IgD-negative memory B cell (primary cell): ENCODE measurements at regions not wholly inside any gene's neighbourhood (a gene's known extent, or its start where the extent isn't known, plus 50 kb on each side); places are given as distances from the start of the nearest gene placed in this dataset.

Experiments
- H3K27ac Mint-ChIP-seq, 3 donors: one replicate each; pipeline ENCODE4 v1.8.0; 2020 to 2022; ENCODE audit warnings: mild to moderate bottlenecking in 3 of 3, mixed read lengths in 3 of 3, moderate library complexity in 1 of 3
- H3K27me3 Mint-ChIP-seq: one replicate; pipeline ENCODE4 v1.8.0; 2021; ENCODE audit warnings: mixed read lengths
- H3K36me3 Mint-ChIP-seq: one replicate; pipeline ENCODE4 v1.8.0; 2020; ENCODE audit warnings: mild to moderate bottlenecking, mixed read lengths
- H3K4me1 Mint-ChIP-seq, 3 donors: one replicate each; pipeline ENCODE4 v1.8.0; 2020 to 2022; ENCODE audit warnings: mixed read lengths in 3 of 3, mild to moderate bottlenecking in 1 of 3
- H3K4me3 Mint-ChIP-seq, 4 donors: one replicate each; pipeline ENCODE4 v1.8.0; 2020 to 2022; ENCODE audit warnings: mild to moderate bottlenecking in 4 of 4, mixed read lengths in 4 of 4, moderate library complexity in 3 of 4
- H3K9me3 Mint-ChIP-seq, 3 donors: one replicate each; pipeline ENCODE4 v1.8.0; 2020 to 2021; ENCODE audit warnings: mixed read lengths in 3 of 3, mild to moderate bottlenecking in 1 of 3

DNA sequence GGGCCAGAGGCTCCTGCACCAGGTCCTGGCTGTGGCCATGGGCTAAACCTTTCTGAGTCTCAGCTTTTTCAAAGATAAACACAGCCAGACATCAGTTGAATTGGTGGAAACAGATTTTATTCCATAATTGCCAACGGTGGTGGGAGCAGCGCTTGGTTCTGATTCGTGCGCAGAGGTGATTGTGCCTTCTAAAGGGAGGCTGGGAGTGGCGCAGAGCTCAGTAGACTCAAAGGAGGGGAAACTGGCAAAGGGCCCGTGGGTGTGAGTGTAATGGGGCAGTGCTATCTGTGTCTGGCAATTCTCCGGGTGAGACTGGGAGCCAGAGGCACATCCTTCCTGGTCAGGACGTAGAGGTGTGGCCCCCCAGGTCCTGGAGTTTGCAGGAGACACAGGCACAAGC is 169.4 kb upstream of the PPP1R26 start:
- Mint-ChIP-seq H3K27ac (no peak overlapping the region), H3K4me3 (no peak overlapping the region), H3K4me1 (peaks cover 0 to 2% (median 0%) of the 10 kb centered on the region in 3 donors), H3K36me3 (no peaks in the 10 kb centered on the region), H3K9me3 (peaks cover 7 to 19% (median 14%) of the 10 kb centered on the region in 3 donors), H3K27me3 (peaks cover 13% of the 10 kb centered on the region)

DNA sequence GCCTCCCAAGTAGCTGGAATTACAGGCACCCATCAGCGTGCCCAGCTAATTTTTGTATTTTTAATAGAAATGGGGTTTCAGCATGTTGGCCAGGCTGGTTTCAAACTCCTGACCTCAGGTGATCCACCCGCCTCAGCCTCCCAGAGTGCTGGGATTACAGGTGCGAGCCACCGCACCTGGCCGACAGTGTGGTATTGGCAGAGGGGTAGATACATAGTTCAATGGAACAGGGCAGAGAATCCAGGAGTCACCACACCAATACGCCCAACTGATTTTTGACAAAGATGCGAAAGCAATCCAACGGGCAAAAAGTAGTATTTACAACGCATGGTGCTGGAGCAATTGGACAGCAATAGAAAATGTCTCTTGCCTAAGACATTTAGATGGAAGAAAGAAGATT is 164.0 kb upstream of the PPP1R26 start:
- H3K27me3 Mint-ChIP-seq: peaks cover 6% of the 10 kb centered on the region
- H3K4me3 Mint-ChIP-seq: no peak overlapping the region
- no peak overlapping the region for H3K27ac Mint-ChIP-seq
- peaks cover 7 to 17% (median 16%) of the 10 kb centered on the region in 3 donors for H3K9me3 Mint-ChIP-seq
- no peaks in the 10 kb centered on the region for H3K36me3 Mint-ChIP-seq
- H3K4me1 Mint-ChIP-seq: no peaks in the 10 kb centered on the region

GRCh38 chr9:135320331-135320730 is 159.3 kb upstream of the PPP1R26 start:
- Mint-ChIP-seq H3K9me3 (peaks cover 0 to 5% (median 3%) of the 10 kb centered on the region in 3 donors), H3K4me1 (no peaks in the 10 kb centered on the region), H3K27me3 (no peaks in the 10 kb centered on the region), H3K4me3 (no peak overlapping the region), H3K36me3 (no peaks in the 10 kb centered on the region), H3K27ac (no peak overlapping the region)

GRCh38 chr9:135320943-135321342 is 158.6 kb upstream of the PPP1R26 start:
- Mint-ChIP-seq H3K4me1 (no peaks in the 10 kb centered on the region), H3K27ac (no peak overlapping the region), H3K36me3 (no peaks in the 10 kb centered on the region), H3K9me3 (peaks cover 0 to 5% (median 3%) of the 10 kb centered on the region in 3 donors), H3K4me3 (no peak overlapping the region), H3K27me3 (no peaks in the 10 kb centered on the region)

DNA sequence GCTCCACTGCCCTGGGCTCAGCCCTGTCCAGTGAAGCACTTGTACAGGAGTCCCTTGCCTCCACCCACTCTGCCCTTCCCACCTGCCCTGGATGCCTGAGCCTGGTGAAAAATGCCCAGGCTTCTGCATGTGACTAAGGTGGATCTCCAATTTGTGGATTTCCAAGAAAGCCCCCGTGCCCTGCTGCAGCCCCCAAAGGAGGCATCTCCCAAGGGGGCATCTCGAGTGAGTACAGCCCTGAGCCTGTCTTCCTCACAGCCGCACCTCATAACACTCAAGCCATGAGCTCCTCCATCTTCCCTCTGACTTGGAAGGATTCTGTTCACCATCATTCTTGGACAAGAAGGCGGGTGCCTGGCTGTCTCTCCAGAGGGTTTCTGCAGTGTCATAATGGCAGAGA is 158.0 kb upstream of the PPP1R26 start:
- no peak overlapping the region for H3K4me3 Mint-ChIP-seq
- H3K27me3 Mint-ChIP-seq: no peaks in the 10 kb centered on the region
- no peaks in the 10 kb centered on the region for H3K4me1 Mint-ChIP-seq
- no peak overlapping the region for H3K27ac Mint-ChIP-seq
- H3K9me3 Mint-ChIP-seq: peaks cover 0 to 5% (median 3%) of the 10 kb centered on the region in 3 donors
- H3K36me3 Mint-ChIP-seq: no peaks in the 10 kb centered on the region

DNA sequence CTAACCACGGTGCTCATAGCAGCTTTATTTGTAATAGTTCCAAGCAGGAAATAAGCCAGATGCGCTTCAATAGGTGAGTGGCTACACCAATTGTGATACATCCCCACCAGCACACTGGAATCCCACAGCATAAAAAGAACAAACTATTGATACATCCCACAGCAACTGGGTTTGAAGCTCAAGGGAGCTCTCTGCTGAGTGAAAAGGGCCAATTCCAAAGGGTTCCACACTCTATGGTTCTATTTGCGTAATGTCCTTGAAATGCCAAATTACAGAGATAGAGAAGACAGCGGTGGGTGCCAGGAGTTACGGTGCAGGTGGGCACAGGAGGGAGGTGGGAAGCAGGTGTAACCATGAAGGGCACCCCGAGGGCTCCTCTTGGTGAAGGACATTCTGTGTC is 155.3 kb upstream of the PPP1R26 start:
- no peak overlapping the region for H3K4me3 Mint-ChIP-seq
- no peaks in the 10 kb centered on the region for H3K27me3 Mint-ChIP-seq
- H3K36me3 Mint-ChIP-seq: no peaks in the 10 kb centered on the region
- peaks cover 0 to 5% (median 3%) of the 10 kb centered on the region in 3 donors for H3K9me3 Mint-ChIP-seq
- H3K4me1 Mint-ChIP-seq: no peaks in the 10 kb centered on the region
- H3K27ac Mint-ChIP-seq: no peak overlapping the region

- Mint-ChIP-seq H3K4me3 (no peak overlapping the region), H3K27ac (no peak overlapping the region), H3K36me3 (no peaks in the 10 kb centered on the region), H3K9me3 (peaks cover 0 to 6% (median 2%) of the 10 kb centered on the region in 3 donors), H3K4me1 (no peaks in the 10 kb centered on the region), H3K27me3 (no peaks in the 10 kb centered on the region)
These were observed 153.4 kb upstream of the PPP1R26 start for GRCh38 chr9:135326141-135326540.

- Mint-ChIP-seq H3K27ac (no peak overlapping the region), H3K4me1 (no peaks in the 10 kb centered on the region), H3K9me3 (peaks cover 0 to 6% (median 2%) of the 10 kb centered on the region in 3 donors), H3K36me3 (no peaks in the 10 kb centered on the region), H3K27me3 (no peaks in the 10 kb centered on the region), H3K4me3 (no peak overlapping the region)
These were observed 152.9 kb upstream of the PPP1R26 start for GRCh38 chr9:135326633-135327152.

DNA sequence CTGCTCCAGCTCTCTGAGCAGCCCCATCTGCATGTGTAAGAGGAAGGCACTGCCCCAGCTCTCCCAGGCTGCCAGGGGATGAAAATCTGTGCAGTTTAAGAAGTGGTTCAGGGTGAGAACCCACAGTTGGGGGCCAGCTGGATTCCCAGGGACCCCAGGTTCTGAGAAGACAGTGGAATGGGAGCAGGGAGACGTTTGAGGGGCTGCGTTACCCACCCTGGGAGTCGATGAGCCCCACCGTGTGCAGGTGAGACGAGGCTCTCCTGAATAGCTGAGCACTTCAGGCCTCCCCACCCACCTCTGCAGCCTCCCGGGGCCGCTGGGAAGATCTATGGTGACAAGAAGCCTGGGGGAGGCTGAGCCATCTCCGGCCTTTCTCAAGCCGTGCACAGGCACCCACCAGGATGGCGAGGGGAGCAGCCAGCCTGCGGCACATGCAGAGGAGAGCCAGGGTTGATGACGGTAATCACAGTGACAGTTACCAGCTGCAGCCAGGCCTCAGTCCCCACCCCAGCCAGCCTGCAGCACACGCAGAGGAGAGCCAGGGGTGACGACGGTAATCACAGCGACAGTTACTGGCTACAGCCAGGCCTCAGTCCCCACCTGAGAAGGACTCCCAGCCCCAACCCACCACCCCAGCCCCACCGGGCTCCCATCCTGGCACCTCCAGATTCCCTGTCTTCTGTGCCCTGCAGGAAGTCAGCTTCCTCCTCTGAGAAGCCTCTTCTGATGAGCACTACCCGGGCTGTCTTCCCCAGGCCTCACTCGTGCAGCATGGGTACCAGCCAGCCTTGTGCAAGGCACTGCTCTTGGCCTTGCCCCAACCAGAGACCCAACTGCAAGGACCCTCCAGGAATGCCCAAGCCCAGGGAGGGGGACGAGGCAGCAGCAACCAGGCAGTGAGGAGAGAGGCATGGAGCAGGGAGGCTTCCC is 150.8 kb upstream of the PPP1R26 start:
- Mint-ChIP-seq H3K4me1 (no peaks in the 10 kb centered on the region), H3K4me3 (no peak overlapping the region), H3K9me3 (peaks cover 0 to 6% (median 0%) of the 10 kb centered on the region in 3 donors), H3K36me3 (no peaks in the 10 kb centered on the region), H3K27me3 (no peaks in the 10 kb centered on the region), H3K27ac (no peak overlapping the region)

DNA sequence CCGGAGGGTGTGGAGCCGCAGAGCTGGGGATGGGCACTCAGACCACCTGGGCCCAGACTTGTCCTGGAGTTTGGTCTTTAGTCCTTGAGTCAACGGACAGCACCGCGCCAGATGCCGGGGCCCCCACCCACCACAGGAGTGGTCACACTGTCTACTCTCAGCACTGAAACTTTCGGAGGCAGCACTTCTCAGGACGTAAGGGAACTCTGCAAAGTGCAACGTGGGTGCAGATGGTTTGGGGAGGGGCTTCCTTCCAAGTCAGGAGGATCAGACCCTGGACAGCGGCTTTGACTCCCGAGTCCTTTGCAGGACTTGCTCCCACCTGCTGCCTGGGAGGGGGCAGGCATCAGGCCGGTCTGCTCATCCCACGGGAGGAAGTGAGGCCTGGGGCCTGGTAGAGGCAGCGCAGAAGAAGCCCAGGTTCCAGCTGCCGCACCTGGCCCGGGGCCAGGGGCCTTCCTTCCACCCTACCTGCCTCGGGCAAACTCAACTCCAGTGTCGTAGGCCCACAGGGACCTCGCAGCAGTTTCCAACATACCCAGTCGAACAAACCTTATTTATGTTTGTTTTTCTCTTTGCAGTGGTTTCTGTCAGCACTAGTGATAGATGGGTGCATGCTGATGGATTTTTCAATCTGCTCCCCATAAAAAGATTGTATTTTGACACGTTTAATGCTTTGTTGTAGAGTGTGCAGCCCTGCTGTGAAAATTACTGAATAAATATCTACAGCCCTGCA is 149.8 kb upstream of the PPP1R26 start:
- H3K9me3 Mint-ChIP-seq: peaks cover 0 to 3% (median 0%) of the 10 kb centered on the region in 3 donors
- no peak overlapping the region for H3K27ac Mint-ChIP-seq
- no peaks in the 10 kb centered on the region for H3K27me3 Mint-ChIP-seq
- no peak overlapping the region for H3K4me3 Mint-ChIP-seq
- no peaks in the 10 kb centered on the region for H3K4me1 Mint-ChIP-seq
- no peaks in the 10 kb centered on the region for H3K36me3 Mint-ChIP-seq

- H3K27me3 Mint-ChIP-seq: no peaks in the 10 kb centered on the region
These were observed 149.3 kb upstream of the PPP1R26 start for GRCh38 chr9:135330307-135330631.

GRCh38 chr9:135330685-135331590 is 148.6 kb upstream of the PPP1R26 start:
- H3K4me1 Mint-ChIP-seq: no peaks in the 10 kb centered on the region
- no peaks in the 10 kb centered on the region for H3K36me3 Mint-ChIP-seq
- H3K9me3 Mint-ChIP-seq: peaks cover 0 to 3% (median 0%) of the 10 kb centered on the region in 3 donors
- peak overlapping the region in 1 of 3 donors; percentile 76 for H3K27ac Mint-ChIP-seq
- H3K27me3 Mint-ChIP-seq: no peaks in the 10 kb centered on the region
- no peak overlapping the region for H3K4me3 Mint-ChIP-seq

More at GRCh38 chr9:135330307-135330631, 149.3 kb upstream of the PPP1R26 start:
- H3K4me3 Mint-ChIP-seq: no peak overlapping the region
- no peak overlapping the region for H3K27ac Mint-ChIP-seq
- H3K9me3 Mint-ChIP-seq: peaks cover 0 to 3% (median 0%) of the 10 kb centered on the region in 3 donors
- no peaks in the 10 kb centered on the region for H3K36me3 Mint-ChIP-seq
- H3K4me1 Mint-ChIP-seq: no peaks in the 10 kb centered on the region

GRCh38 chr9:135332516-135332915 is 147.1 kb upstream of the PPP1R26 start:
- Mint-ChIP-seq H3K4me3 (no peak overlapping the region), H3K9me3 (peaks cover 0 to 3% (median 0%) of the 10 kb centered on the region in 3 donors), H3K4me1 (no peaks in the 10 kb centered on the region), H3K27ac (no peak overlapping the region), H3K27me3 (peaks cover 2% of the 10 kb centered on the region), H3K36me3 (no peaks in the 10 kb centered on the region)

DNA sequence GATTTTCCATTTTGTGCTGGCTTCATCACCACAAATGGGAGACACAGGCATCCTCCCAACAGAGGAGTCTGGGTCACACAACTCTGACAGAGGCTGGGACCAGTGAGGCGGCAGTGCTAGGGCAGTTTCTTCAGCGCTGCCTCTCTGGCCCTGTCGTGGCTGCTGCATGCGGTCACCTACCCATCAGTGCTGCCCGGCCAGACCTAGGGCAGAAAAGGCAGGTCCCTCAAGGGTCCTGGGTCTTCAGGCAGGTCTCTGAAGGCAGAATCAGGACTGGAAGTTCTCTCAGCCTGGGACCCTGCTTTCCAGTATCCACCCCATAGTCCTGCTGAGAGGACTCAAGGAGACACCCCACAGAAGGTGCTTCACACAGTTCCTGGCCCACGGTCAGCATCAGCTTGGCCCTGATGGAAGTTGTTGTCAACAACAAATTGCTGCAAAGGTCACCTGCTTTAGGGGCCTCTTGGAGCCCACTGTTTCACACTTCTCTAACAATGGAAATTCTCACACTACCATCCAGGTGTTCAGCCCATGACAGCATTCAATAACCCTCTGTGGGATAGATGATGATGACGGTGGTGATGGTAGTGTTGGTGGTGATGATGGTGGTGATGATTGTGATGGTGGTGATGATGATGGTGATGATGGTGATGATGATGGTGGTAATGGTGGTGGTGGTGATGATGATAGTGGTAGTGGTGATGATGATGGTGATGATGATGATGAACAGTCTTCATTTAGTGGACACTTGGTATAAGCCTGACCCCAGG is 146.4 kb upstream of the PPP1R26 start:
- H3K27ac Mint-ChIP-seq: no peak overlapping the region
- no peaks in the 10 kb centered on the region for H3K36me3 Mint-ChIP-seq
- peaks cover 0 to 3% (median 0%) of the 10 kb centered on the region in 3 donors for H3K9me3 Mint-ChIP-seq
- H3K27me3 Mint-ChIP-seq: peaks cover 2% of the 10 kb centered on the region
- no peak overlapping the region for H3K4me3 Mint-ChIP-seq
- no peaks in the 10 kb centered on the region for H3K4me1 Mint-ChIP-seq
